AG10803 (cell line): ENCODE measurements at regions not wholly inside any gene's neighbourhood (a gene's known extent, or its start where the extent isn't known, plus 50 kb on each side); places are given as distances from the start of the nearest gene placed in this dataset.

ENCODE experiments used
- DNase-seq: peaks from one replicate; pipeline ENCODE4 v3.0.0; 2010; ENCODE audit warnings: low read depth
- H3K4me3 ChIP-seq: 2 replicates; pipeline ENCODE4 v1.5.1; 2011; ENCODE audit warnings: mild to moderate bottlenecking, low read length, control low read depth
- TF ChIP-seq, protein P1 (sequence below): conservative IDR thresholded peaks from 2 replicates; pipeline ENCODE4 v1.5.1; 2011; ENCODE audit warnings: mild to moderate bottlenecking, low read length, control low read depth, inconsistent platforms

GRCh38 chr12:19065871-19066270 is 63.7 kb upstream of the PLEKHA5 start:
- no peak for DNase-seq
- H3K4me3 ChIP-seq, result no peak overlapping the region
- TF ChIP-seq, protein P1, sequence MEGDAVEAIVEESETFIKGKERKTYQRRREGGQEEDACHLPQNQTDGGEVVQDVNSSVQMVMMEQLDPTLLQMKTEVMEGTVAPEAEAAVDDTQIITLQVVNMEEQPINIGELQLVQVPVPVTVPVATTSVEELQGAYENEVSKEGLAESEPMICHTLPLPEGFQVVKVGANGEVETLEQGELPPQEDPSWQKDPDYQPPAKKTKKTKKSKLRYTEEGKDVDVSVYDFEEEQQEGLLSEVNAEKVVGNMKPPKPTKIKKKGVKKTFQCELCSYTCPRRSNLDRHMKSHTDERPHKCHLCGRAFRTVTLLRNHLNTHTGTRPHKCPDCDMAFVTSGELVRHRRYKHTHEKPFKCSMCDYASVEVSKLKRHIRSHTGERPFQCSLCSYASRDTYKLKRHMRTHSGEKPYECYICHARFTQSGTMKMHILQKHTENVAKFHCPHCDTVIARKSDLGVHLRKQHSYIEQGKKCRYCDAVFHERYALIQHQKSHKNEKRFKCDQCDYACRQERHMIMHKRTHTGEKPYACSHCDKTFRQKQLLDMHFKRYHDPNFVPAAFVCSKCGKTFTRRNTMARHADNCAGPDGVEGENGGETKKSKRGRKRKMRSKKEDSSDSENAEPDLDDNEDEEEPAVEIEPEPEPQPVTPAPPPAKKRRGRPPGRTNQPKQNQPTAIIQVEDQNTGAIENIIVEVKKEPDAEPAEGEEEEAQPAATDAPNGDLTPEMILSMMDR, result no peak

GRCh38 chr12:19066475-19067001 is 63.0 kb upstream of the PLEKHA5 start:
- DNase-seq, result no peak
- TF ChIP-seq, protein P1, result no peak
- H3K4me3 ChIP-seq, result no peak overlapping the region

- H3K4me3 ChIP-seq, result no peak overlapping the region
- TF ChIP-seq, protein P1, result no peak
- no peak for DNase-seq
Measured at GRCh38 chr12:19068137-19068536, 61.4 kb upstream of the PLEKHA5 start.

DNA sequence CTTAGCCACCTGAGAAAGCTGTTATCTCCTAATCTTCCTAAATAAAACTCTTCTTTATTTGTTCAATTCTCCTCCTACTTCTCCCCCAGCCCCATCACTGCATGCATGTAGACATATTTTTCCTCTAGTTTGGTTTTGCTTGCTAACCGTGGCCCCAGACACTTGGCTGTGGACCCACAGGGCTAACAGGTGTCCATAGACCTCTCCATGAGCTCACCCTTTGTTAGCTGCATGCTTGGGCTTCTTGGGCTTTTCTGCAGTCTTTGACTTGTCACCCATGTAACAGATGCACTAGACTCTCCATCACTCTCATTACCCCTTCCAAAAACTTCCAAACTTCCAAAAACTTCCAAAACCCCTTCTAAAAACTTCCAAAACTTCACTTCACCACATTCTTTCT is 59.2 kb upstream of the PLEKHA5 start:
- TF ChIP-seq, protein P1, result no peak
- H3K4me3 ChIP-seq, result no peak overlapping the region

GRCh38 chr12:19074700-19075099 is 54.8 kb upstream of the PLEKHA5 start:
- H3K4me3 ChIP-seq, result no peak overlapping the region
- peak; percentile 8 for DNase-seq
- TF ChIP-seq, protein P1, result no peak

More for the DNA sequence above, 59.2 kb upstream of the PLEKHA5 start:
- no peak for DNase-seq

GRCh38 chr12:19075711-19076340 is 53.7 kb upstream of the PLEKHA5 start:
- H3K4me3 ChIP-seq, result no peak overlapping the region
- DNase-seq, result no peak
- TF ChIP-seq, protein P1, result no peak
